ENCODE measurements at regions not wholly inside any gene's neighbourhood (a gene's known extent, or its start where the extent isn't known, plus 50 kb on each side); places are given as distances from the start of the nearest gene placed in this dataset.

GRCh38 chr2:66930339-66931220, 466.6 kb upstream of the ETAA1 start:
- TF ChIP-seq CTCF (IDR thresholded peaks at IDR 0.05; ENCODE audit: low read depth, low read length) = no peak
- DNase-seq (ENCODE audit: low read depth in 2 of 2) = no peak
- H3K4me3 ChIP-seq (replicated peaks in 1 of 2; ENCODE audit: low read depth in 2 of 2, low read length in 2 of 2) = no peak overlapping the region

- H3K4me3 ChIP-seq (replicated peaks in 1 of 2; ENCODE audit: low read depth in 2 of 2, low read length in 2 of 2) = no peak overlapping the region
- no peak for TF ChIP-seq CTCF (IDR thresholded peaks at IDR 0.05; ENCODE audit: low read depth, low read length)
- no peak for DNase-seq (ENCODE audit: low read depth in 2 of 2)
Measured at GRCh38 chr2:66938471-66938967, 458.6 kb upstream of the ETAA1 start.

- TF ChIP-seq CTCF (IDR thresholded peaks at IDR 0.05; ENCODE audit: low read depth, low read length) = no peak
- DNase-seq (ENCODE audit: low read depth in 2 of 2) = no peak
- no peak overlapping the region for H3K4me3 ChIP-seq (replicated peaks in 1 of 2; ENCODE audit: low read depth in 2 of 2, low read length in 2 of 2)
Measured at GRCh38 chr2:66940080-66940479, 457.1 kb upstream of the ETAA1 start.

- H3K4me3 ChIP-seq (replicated peaks in 1 of 2; ENCODE audit: low read depth in 2 of 2, low read length in 2 of 2) = no peak overlapping the region
- TF ChIP-seq CTCF (IDR thresholded peaks at IDR 0.05; ENCODE audit: low read depth, low read length) = no peak
- no peak for DNase-seq (ENCODE audit: low read depth in 2 of 2)
Measured at GRCh38 chr2:66948234-66948633, 448.9 kb upstream of the ETAA1 start.

GRCh38 chr2:66957198-66957597, 439.9 kb upstream of the ETAA1 start:
- peak; percentile 8 to 23 for DNase-seq (ENCODE audit: low read depth in 2 of 2)
- no peak for TF ChIP-seq CTCF (IDR thresholded peaks at IDR 0.05; ENCODE audit: low read depth, low read length)
- H3K4me3 ChIP-seq (replicated peaks in 1 of 2; ENCODE audit: low read depth in 2 of 2, low read length in 2 of 2) = no peak overlapping the region

GRCh38 chr2:66957677-66958076, 439.5 kb upstream of the ETAA1 start:
- no peak for TF ChIP-seq CTCF (IDR thresholded peaks at IDR 0.05; ENCODE audit: low read depth, low read length)
- no peak overlapping the region for H3K4me3 ChIP-seq (replicated peaks in 1 of 2; ENCODE audit: low read depth in 2 of 2, low read length in 2 of 2)
- no peak for DNase-seq (ENCODE audit: low read depth in 2 of 2)
